OCI-LY1 (cell line): ENCODE measurements at regions not wholly inside any gene's neighbourhood (a gene's known extent, or its start where the extent isn't known, plus 50 kb on each side); places are given as distances from the start of the nearest gene placed in this dataset.

Experiments used
- CTCF ChIP-seq: fragments of 200-600 bp; sonication (generic), shearing (Covaris generic); IDR thresholded peaks from 2 replicates; pipeline ENCODE4 v1.5.1; 2017; ENCODE audit warnings: mild to moderate bottlenecking, antibody characterized with exemption, low read length, moderate library complexity, mixed read lengths
- EZH2 ChIP-seq: fragments of 200-600 bp; sonication (generic), shearing (Covaris generic); IDR thresholded peaks from 2 replicates; pipeline ENCODE4 v1.8.0; 2017; ENCODE audit warnings: borderline replicate concordance, mixed run types, mild to moderate bottlenecking, antibody characterized with exemption, low read length, moderate library complexity, mixed read lengths

GRCh38 chr12:96143827-96144565 lies 50.2 kb upstream of the ELK3 start:
- TF ChIP-seq CTCF = no peak
- TF ChIP-seq EZH2 = no peak
